ENCODE measurements at regions not wholly inside any gene's neighbourhood (a gene's known extent, or its start where the extent isn't known, plus 50 kb on each side); places are given as distances from the start of the nearest gene placed in this dataset.
"Not testable (repeated sequence)": the region's sequence is repeated elsewhere in the genome, so short reads cannot be mapped to it uniquely, and the experiment has no call there.

DNA sequence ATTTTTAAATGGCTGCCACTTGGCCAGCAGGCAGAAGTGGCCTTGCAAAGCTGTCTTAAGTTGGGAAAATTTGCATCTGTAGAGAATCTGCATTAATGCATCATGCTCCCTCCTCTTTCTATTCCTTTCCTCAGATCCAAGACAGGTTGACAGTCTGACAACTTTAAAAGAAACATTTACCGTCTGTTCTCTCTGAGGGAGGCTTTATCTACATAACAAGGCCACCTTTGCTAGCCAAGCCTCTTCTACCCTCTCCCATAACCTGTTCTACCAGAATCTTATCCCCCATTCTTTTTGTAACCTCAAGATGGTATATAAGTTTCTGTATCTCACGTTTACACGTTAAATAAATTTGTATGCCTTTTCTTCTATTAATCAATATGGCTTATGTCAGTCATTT, 271.9 kb downstream of the OSTF1 start:
- no peaks in the 10 kb centered on the region for H3K4me1 ChIP-seq (replicated peaks; ENCODE audit: insufficient read depth)
- no peak overlapping the region for H2AFZ ChIP-seq
- no TSS peak for BruUV-seq (replicated peaks)
- H3K27ac ChIP-seq = no peak overlapping the region
- H3F3A ChIP-seq (ENCODE audit: insufficient read depth, low read depth) = no peaks in the 10 kb centered on the region
- no peaks in the 10 kb centered on the region for H3K79me2 ChIP-seq (ENCODE audit: low read depth)
- TF ChIP-seq EZH2 (IDR thresholded peaks at IDR 0.05; ENCODE audit: low read depth) = no peak
- TF ChIP-seq, protein P1, sequence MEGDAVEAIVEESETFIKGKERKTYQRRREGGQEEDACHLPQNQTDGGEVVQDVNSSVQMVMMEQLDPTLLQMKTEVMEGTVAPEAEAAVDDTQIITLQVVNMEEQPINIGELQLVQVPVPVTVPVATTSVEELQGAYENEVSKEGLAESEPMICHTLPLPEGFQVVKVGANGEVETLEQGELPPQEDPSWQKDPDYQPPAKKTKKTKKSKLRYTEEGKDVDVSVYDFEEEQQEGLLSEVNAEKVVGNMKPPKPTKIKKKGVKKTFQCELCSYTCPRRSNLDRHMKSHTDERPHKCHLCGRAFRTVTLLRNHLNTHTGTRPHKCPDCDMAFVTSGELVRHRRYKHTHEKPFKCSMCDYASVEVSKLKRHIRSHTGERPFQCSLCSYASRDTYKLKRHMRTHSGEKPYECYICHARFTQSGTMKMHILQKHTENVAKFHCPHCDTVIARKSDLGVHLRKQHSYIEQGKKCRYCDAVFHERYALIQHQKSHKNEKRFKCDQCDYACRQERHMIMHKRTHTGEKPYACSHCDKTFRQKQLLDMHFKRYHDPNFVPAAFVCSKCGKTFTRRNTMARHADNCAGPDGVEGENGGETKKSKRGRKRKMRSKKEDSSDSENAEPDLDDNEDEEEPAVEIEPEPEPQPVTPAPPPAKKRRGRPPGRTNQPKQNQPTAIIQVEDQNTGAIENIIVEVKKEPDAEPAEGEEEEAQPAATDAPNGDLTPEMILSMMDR (conservative IDR thresholded peaks at IDR 0.05) = no peak
- no peaks in the 10 kb centered on the region for H3K27me3 ChIP-seq (ENCODE audit: insufficient read depth, low read depth)
- POLR2A ChIA-PET (ENCODE audit: unreplicated experiment) = no interaction called here
- intact Hi-C loops (cut with micrococcal nuclease; ENCODE audit: unreplicated experiment) = no loop called here
- H3K4me3 ChIP-seq = no peak overlapping the region
- DNase-seq = no peak
- no peaks in the 10 kb centered on the region for H3K9me2 ChIP-seq (ENCODE audit: insufficient read depth)
- CTCF ChIA-PET = no interaction called here
- H3K36me3 ChIP-seq (ENCODE audit: low read depth) = no peaks in the 10 kb centered on the region
- no peaks in the 10 kb centered on the region for H4K20me1 ChIP-seq (ENCODE audit: insufficient read depth)
- no peak overlapping the region for H3K4me2 ChIP-seq
- H3K9me3 ChIP-seq (ENCODE audit: insufficient read depth, low read depth) = no peaks in the 10 kb centered on the region

DNA sequence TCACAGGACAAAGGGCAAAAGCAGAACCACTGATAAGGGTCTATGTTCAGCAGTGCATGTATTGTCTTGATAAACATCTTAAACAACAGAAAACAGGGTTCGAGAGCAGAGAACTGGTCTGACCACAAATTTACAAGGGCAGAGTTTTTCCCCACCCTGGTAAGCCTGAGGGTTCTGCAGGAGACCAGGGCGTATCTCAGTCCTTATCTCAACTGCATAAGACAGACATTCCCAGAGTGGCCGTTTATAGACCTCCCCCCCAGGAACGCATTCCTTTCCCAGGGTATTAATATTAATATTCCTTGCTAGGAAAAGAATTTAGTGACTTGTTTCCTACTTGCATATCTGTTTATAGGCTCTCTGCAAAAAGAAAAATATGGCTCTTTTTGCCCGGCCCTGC, 274.1 kb downstream of the OSTF1 start:
- H2AFZ ChIP-seq; BruUV-seq (replicated peaks); DNase-seq; H3K79me2 ChIP-seq (ENCODE audit: low read depth); H3K27ac ChIP-seq; H3F3A ChIP-seq (ENCODE audit: insufficient read depth, low read depth); POLR2A ChIA-PET (ENCODE audit: unreplicated experiment); H3K9me2 ChIP-seq (ENCODE audit: insufficient read depth); intact Hi-C loops (cut with micrococcal nuclease; ENCODE audit: unreplicated experiment); H4K20me1 ChIP-seq (ENCODE audit: insufficient read depth); H3K4me3 ChIP-seq; H3K4me2 ChIP-seq; H3K36me3 ChIP-seq (ENCODE audit: low read depth); H3K4me1 ChIP-seq (replicated peaks; ENCODE audit: insufficient read depth); H3K27me3 ChIP-seq (ENCODE audit: insufficient read depth, low read depth); CTCF ChIA-PET; H3K9me3 ChIP-seq (ENCODE audit: insufficient read depth, low read depth): not testable (repeated sequence)

DNA sequence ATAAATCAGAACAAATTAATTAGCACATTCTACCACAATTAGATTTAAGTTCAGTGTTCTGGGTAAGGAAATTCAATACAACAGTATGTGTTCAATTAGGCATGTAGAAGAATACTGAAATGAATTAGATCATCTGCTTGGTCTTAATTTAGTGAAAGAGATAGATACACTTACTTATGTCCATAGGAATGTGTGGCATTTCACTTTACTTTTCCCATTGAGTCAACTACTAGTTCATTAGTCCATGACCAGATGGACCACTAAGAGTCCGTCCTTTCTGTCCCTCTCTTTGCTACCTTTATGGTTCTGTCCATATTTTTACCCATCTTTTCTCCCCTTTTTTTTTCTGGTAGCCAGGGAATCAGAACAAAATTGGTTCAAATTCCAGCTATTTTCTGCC, 276.9 kb downstream of the OSTF1 start:
- intact Hi-C loops (cut with micrococcal nuclease; ENCODE audit: unreplicated experiment) = no loop called here
- H3K27me3 ChIP-seq (ENCODE audit: insufficient read depth, low read depth) = no peaks in the 10 kb centered on the region
- H2AFZ ChIP-seq = no peak overlapping the region
- no peaks in the 10 kb centered on the region for H4K20me1 ChIP-seq (ENCODE audit: insufficient read depth)
- H3K9me2 ChIP-seq (ENCODE audit: insufficient read depth) = no peaks in the 10 kb centered on the region
- H3K4me1 ChIP-seq (replicated peaks; ENCODE audit: insufficient read depth) = no peaks in the 10 kb centered on the region
- no peaks in the 10 kb centered on the region for H3K79me2 ChIP-seq (ENCODE audit: low read depth)
- no peak overlapping the region for H3K4me3 ChIP-seq
- TF ChIP-seq EZH2 (IDR thresholded peaks at IDR 0.05; ENCODE audit: low read depth) = no peak
- TF ChIP-seq, protein P1 (conservative IDR thresholded peaks at IDR 0.05) = no peak
- ChIA-PET POLR2A (ENCODE audit: unreplicated experiment) (no interaction called here), CTCF (no interaction called here)
- no peaks in the 10 kb centered on the region for H3F3A ChIP-seq (ENCODE audit: insufficient read depth, low read depth)
- no TSS peak for BruUV-seq (replicated peaks)
- no peaks in the 10 kb centered on the region for H3K36me3 ChIP-seq (ENCODE audit: low read depth)
- DNase-seq = no peak
- no peak overlapping the region for H3K4me2 ChIP-seq
- H3K9me3 ChIP-seq (ENCODE audit: insufficient read depth, low read depth) = no peaks in the 10 kb centered on the region
- H3K27ac ChIP-seq = no peak overlapping the region

DNA sequence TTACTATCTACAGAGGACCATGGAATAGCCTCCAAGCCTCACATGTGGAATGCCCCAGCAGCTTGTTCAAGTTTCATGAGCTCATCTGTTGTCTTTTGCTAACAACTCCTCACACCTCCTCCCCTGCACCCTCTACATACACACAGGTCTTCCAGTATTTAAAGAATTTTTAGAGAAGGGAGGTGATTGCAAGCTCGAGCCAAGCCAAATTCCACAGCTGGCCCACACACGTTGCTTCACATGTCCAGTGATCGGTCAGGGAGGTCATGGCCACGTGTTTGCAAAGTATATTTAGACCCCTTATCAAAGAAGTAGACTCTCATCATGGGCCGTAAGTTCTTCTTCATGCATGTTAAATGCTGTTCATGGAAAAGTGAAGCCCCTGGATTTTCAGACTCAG, 281.7 kb downstream of the OSTF1 start:
- Histone ChIP-seq H4K20me1 (ENCODE audit: insufficient read depth) (no peaks in the 10 kb centered on the region), H3K36me3 (ENCODE audit: low read depth) (no peaks in the 10 kb centered on the region), H3K4me3 (no peak overlapping the region), H3K27me3 (ENCODE audit: insufficient read depth, low read depth) (no peaks in the 10 kb centered on the region), H3K79me2 (ENCODE audit: low read depth) (no peaks in the 10 kb centered on the region), H3F3A (ENCODE audit: insufficient read depth, low read depth) (no peaks in the 10 kb centered on the region), H3K9me2 (ENCODE audit: insufficient read depth) (no peaks in the 10 kb centered on the region), H2AFZ (no peak overlapping the region), H3K4me2 (no peak overlapping the region), H3K4me1 (replicated peaks; ENCODE audit: insufficient read depth) (no peaks in the 10 kb centered on the region), H3K27ac (no peak overlapping the region), H3K9me3 (ENCODE audit: insufficient read depth, low read depth) (no peaks in the 10 kb centered on the region)
- BruUV-seq (replicated peaks) = no TSS peak
- no peak for DNase-seq
- intact Hi-C loops (cut with micrococcal nuclease; ENCODE audit: unreplicated experiment) = no loop called here
- CTCF ChIA-PET = no interaction called here
- POLR2A ChIA-PET (ENCODE audit: unreplicated experiment) = no interaction called here
- no peak for TF ChIP-seq EZH2 (IDR thresholded peaks at IDR 0.05; ENCODE audit: low read depth)
- TF ChIP-seq, protein P1 (conservative IDR thresholded peaks at IDR 0.05) = no peak
